HG03159 (cell line): ENCODE measurements at regions not wholly inside any gene's neighbourhood (a gene's known extent, or its start where the extent isn't known, plus 50 kb on each side); places are given as distances from the start of the nearest gene placed in this dataset.

Experiments
- ATAC-seq: cut with Tn5 transposase; IDR thresholded peaks from one replicate; pipeline ENCODE4 v1.9.1; 2021; ENCODE audit warnings: mild to moderate bottlenecking, moderate library complexity; ENCODE audit not compliant: unreplicated experiment

- ATAC-seq: no peak
These were observed 600.0 kb upstream of the CA10 start for GRCh38 chr17:52758481-52758880.

- no peak for ATAC-seq
These were observed 598.2 kb upstream of the CA10 start for GRCh38 chr17:52756746-52757145.

- no peak for ATAC-seq
These were observed 596.3 kb upstream of the CA10 start for GRCh38 chr17:52754838-52755237.

GRCh38 chr17:52751051-52751450, 592.5 kb upstream of the CA10 start:
- no peak for ATAC-seq

GRCh38 chr17:52744179-52744578, 585.7 kb upstream of the CA10 start:
- no peak for ATAC-seq

GRCh38 chr17:52740006-52740405, 581.5 kb upstream of the CA10 start:
- ATAC-seq: no peak

GRCh38 chr17:52738791-52739190, 580.3 kb upstream of the CA10 start:
- no peak for ATAC-seq

GRCh38 chr17:52737071-52737470, 578.6 kb upstream of the CA10 start:
- no peak for ATAC-seq

- ATAC-seq: no peak
These were observed 574.3 kb upstream of the CA10 start for GRCh38 chr17:52732841-52733240.

- no peak for ATAC-seq
These were observed 566.1 kb upstream of the CA10 start for GRCh38 chr17:52724578-52724977.

- ATAC-seq: no peak
These were observed 563.4 kb upstream of the CA10 start for GRCh38 chr17:52721910-52722309.

GRCh38 chr17:52710363-52710901, 551.9 kb upstream of the CA10 start:
- ATAC-seq: no peak

- ATAC-seq: no peak
These were observed 551.2 kb upstream of the CA10 start for GRCh38 chr17:52709724-52710123.

GRCh38 chr17:52696362-52696761, 537.8 kb upstream of the CA10 start:
- ATAC-seq: no peak

- no peak for ATAC-seq
These were observed 527.6 kb upstream of the CA10 start for GRCh38 chr17:52686140-52686539.

GRCh38 chr17:52681480-52681879, 523.0 kb upstream of the CA10 start:
- ATAC-seq: no peak

- ATAC-seq: no peak
These were observed 519.7 kb upstream of the CA10 start for GRCh38 chr17:52678211-52678610.

GRCh38 chr17:52674686-52675085, 516.2 kb upstream of the CA10 start:
- ATAC-seq: no peak

- no peak for ATAC-seq
These were observed 515.3 kb upstream of the CA10 start for GRCh38 chr17:52673791-52674190.

GRCh38 chr17:52666264-52666663, 507.8 kb upstream of the CA10 start:
- no peak for ATAC-seq

- ATAC-seq: no peak
These were observed 502.2 kb upstream of the CA10 start for GRCh38 chr17:52660692-52661091.

GRCh38 chr17:52653014-52653413, 494.5 kb upstream of the CA10 start:
- no peak for ATAC-seq

- no peak for ATAC-seq
These were observed 490.5 kb upstream of the CA10 start for GRCh38 chr17:52648995-52649394.

- no peak for ATAC-seq
These were observed 488.9 kb upstream of the CA10 start for GRCh38 chr17:52647411-52647810.
